NAMALWA (cell line): ENCODE measurements at regions not wholly inside any gene's neighbourhood (a gene's known extent, or its start where the extent isn't known, plus 50 kb on each side); places are given as distances from the start of the nearest gene placed in this dataset.

Experiments
- DNase-seq: peaks from one replicate; pipeline ENCODE4 v3.0.0-alpha.2; 2015; ENCODE audit warnings: low spot score

- DNase-seq: no peak
Observed at GRCh38 chr6:113457751-113458150, 399.4 kb upstream of the MARCKS start.

- no peak for DNase-seq
Observed at GRCh38 chr6:113458368-113459010, 398.7 kb upstream of the MARCKS start.

- DNase-seq: peak; percentile 46
Observed at GRCh38 chr6:113461153-113461932, 395.8 kb upstream of the MARCKS start.

GRCh38 chr6:113464536-113464935, 392.6 kb upstream of the MARCKS start:
- DNase-seq: no peak

GRCh38 chr6:113464960-113465359, 392.2 kb upstream of the MARCKS start:
- no peak for DNase-seq

- no peak for DNase-seq
Observed at GRCh38 chr6:113466526-113466925, 390.6 kb upstream of the MARCKS start.

GRCh38 chr6:113475392-113475791, 381.8 kb upstream of the MARCKS start:
- no peak for DNase-seq

- DNase-seq: no peak
Observed at GRCh38 chr6:113476937-113477839, 380.0 kb upstream of the MARCKS start.

GRCh38 chr6:113480616-113481015, 376.5 kb upstream of the MARCKS start:
- no peak for DNase-seq

GRCh38 chr6:113481458-113481857, 375.7 kb upstream of the MARCKS start:
- DNase-seq: no peak

- DNase-seq: no peak
Observed at GRCh38 chr6:113481910-113482309, 375.2 kb upstream of the MARCKS start.

- DNase-seq: no peak
Observed at GRCh38 chr6:113482771-113483170, 374.4 kb upstream of the MARCKS start.

- no peak for DNase-seq
Observed at GRCh38 chr6:113486199-113486598, 370.9 kb upstream of the MARCKS start.

- DNase-seq: no peak
Observed at GRCh38 chr6:113487489-113488058, 369.6 kb upstream of the MARCKS start.

GRCh38 chr6:113488061-113488460, 369.1 kb upstream of the MARCKS start:
- DNase-seq: no peak

- peak; percentile 7 for DNase-seq
Observed at GRCh38 chr6:113488812-113489685, 368.1 kb upstream of the MARCKS start.

GRCh38 chr6:113489952-113490746, 367.0 kb upstream of the MARCKS start:
- DNase-seq: no peak

- DNase-seq: no peak
Observed at GRCh38 chr6:113491376-113491775, 365.8 kb upstream of the MARCKS start.

GRCh38 chr6:113493991-113494390, 363.2 kb upstream of the MARCKS start:
- no peak for DNase-seq

- no peak for DNase-seq
Observed at GRCh38 chr6:113495521-113495920, 361.6 kb upstream of the MARCKS start.
